IMR-90 (cell line): ENCODE measurements at regions not wholly inside any gene's neighbourhood (a gene's known extent, or its start where the extent isn't known, plus 50 kb on each side); places are given as distances from the start of the nearest gene placed in this dataset.

Source experiments
- ATAC-seq: fragments of 200-7000 bp; cut with Tn5 transposase; 2 replicates; pipeline ENCODE4 v1.9.1; 2020; ENCODE audit warnings: low read depth, mild to moderate bottlenecking, moderate library complexity
- BruUV-seq: library from RNA; stranded (reverse); fragments of 400-500 nt; replicated peaks from 2 replicates; lab custom pipeline; 2021; lab: Mats Ljungman, UMichigan
- CTCF ChIA-PET: fragments of 300-600 bp; formaldehyde crosslinking; extraction: SDS; loops from one replicate; lab custom pipeline; 2021; ENCODE audit warnings: antibody characterized with exemption; lab: Yijun Ruan, JAX
- POLR2A ChIA-PET: fragments of 300-600 bp; sonication (Branson Sonifier 250); formaldehyde crosslinking; loops from one replicate; lab custom pipeline; 2022; ENCODE audit warnings: antibody characterized with exemption; ENCODE audit not compliant: unreplicated experiment; lab: Charles Lee
- DNase-seq: peaks from one replicate; pipeline ENCODE4 v3.0.0; 2013
- H2AFZ ChIP-seq: replicated peaks from 2 replicates; pipeline ENCODE3; 2013; ENCODE audit warnings: low read length, mild to moderate bottlenecking; ENCODE audit not compliant: poor library complexity
- H2AK5ac ChIP-seq: 2 replicates; pipeline ENCODE4 v1.6.1; 2013; ENCODE audit warnings: low read depth, low read length, inconsistent platforms
- H2AK9ac ChIP-seq: replicated peaks from 2 replicates; pipeline ENCODE3; 2013; ENCODE audit warnings: mild to moderate bottlenecking, low read depth, low read length, moderate library complexity; ENCODE audit not compliant: poor library complexity
- H2BK120ac ChIP-seq: 2 replicates; pipeline ENCODE4 v1.6.1; 2013; ENCODE audit warnings: low read depth, low read length, inconsistent platforms
- H2BK15ac ChIP-seq: 3 replicates; pipeline ENCODE4 v1.6.1; 2013; ENCODE audit warnings: low read depth, low read length, inconsistent platforms
- H2BK20ac ChIP-seq: 2 replicates; pipeline ENCODE4 v1.6.1; 2013; ENCODE audit warnings: low read depth, mild to moderate bottlenecking, inconsistent platforms, low read length, moderate library complexity
- H2BK5ac ChIP-seq: 2 replicates; pipeline ENCODE4 v1.6.1; 2013; ENCODE audit warnings: mild to moderate bottlenecking, low read depth, low read length, inconsistent platforms; ENCODE audit not compliant: poor library complexity, severe bottlenecking
- H3K14ac ChIP-seq: replicated peaks from 2 replicates; pipeline ENCODE4 v1.6.1; 2013; ENCODE audit warnings: low read depth, low read length, inconsistent platforms
- H3K18ac ChIP-seq: 2 replicates; pipeline ENCODE4 v1.6.1; 2013; ENCODE audit warnings: low read depth, low read length, control low read depth
- H3K23ac ChIP-seq: 2 replicates; pipeline ENCODE4 v1.6.1; 2013; ENCODE audit warnings: low read depth, low read length, inconsistent platforms
- H3K27ac ChIP-seq: 2 replicates; pipeline ENCODE4 v1.5.1; 2013; ENCODE audit warnings: mild to moderate bottlenecking, control low read depth, low read length; ENCODE audit not compliant: insufficient read depth
- H3K27me3 ChIP-seq: 2 replicates; pipeline ENCODE4 v1.6.1; 2013; ENCODE audit warnings: low read length; ENCODE audit not compliant: control insufficient read depth, insufficient read depth
- H3K36me3 ChIP-seq: 2 replicates; pipeline ENCODE4 v1.6.1; 2013; ENCODE audit warnings: low read length, mixed read lengths; ENCODE audit not compliant: control insufficient read depth, insufficient read depth
- H3K4ac ChIP-seq: 2 replicates; pipeline ENCODE4 v1.6.1; 2013; ENCODE audit warnings: low read depth, low read length, inconsistent platforms
- H3K4me1 ChIP-seq: 2 replicates; pipeline ENCODE4 v1.6.1; 2013; ENCODE audit warnings: low read length, mixed read lengths; ENCODE audit not compliant: control insufficient read depth, insufficient read depth
- H3K4me2 ChIP-seq: 2 replicates; pipeline ENCODE4 v1.6.1; 2013; ENCODE audit warnings: low read depth, mild to moderate bottlenecking, control low read depth, low read length, moderate library complexity
- H3K4me3 ChIP-seq: 2 replicates; pipeline ENCODE4 v1.5.1; 2013; ENCODE audit warnings: low read depth, mild to moderate bottlenecking, control low read depth, low read length, moderate library complexity; ENCODE audit not compliant: insufficient read depth
- H3K56ac ChIP-seq: 2 replicates; pipeline ENCODE4 v1.6.1; 2013; ENCODE audit warnings: low read length, inconsistent platforms; ENCODE audit not compliant: insufficient read depth; ENCODE audit errors: extremely low read depth
- H3K79me1 ChIP-seq, 2 experiments: 2 replicates each; pipeline ENCODE4 v1.6.1; 2013; ENCODE audit warnings: low read length in 2 of 2, inconsistent platforms in 1 of 2, low read depth in 1 of 2
- H3K9ac ChIP-seq: 2 replicates; pipeline ENCODE4 v1.6.1; 2013; ENCODE audit warnings: low read depth, low read length, control low read depth
- H3K9me1 ChIP-seq: 2 replicates; pipeline ENCODE4 v1.6.1; 2013; ENCODE audit warnings: low read length, inconsistent platforms; ENCODE audit not compliant: insufficient read depth
- H3K9me3 ChIP-seq: 2 replicates; pipeline ENCODE4 v1.6.1; 2013; ENCODE audit warnings: low read length; ENCODE audit not compliant: control insufficient read depth, insufficient read depth
- H4K20me1 ChIP-seq: 2 replicates; pipeline ENCODE4 v1.6.1; 2013; ENCODE audit warnings: low read length, inconsistent platforms; ENCODE audit not compliant: insufficient read depth
- H4K5ac ChIP-seq: 2 replicates; pipeline ENCODE4 v1.6.1; 2013; ENCODE audit warnings: mild to moderate bottlenecking, low read depth, low read length, control low read depth
- H4K8ac ChIP-seq, 2 experiments: 2 replicates each; pipeline ENCODE4 v1.6.1; 2013; ENCODE audit warnings: low read depth in 2 of 2, low read length in 2 of 2, control low read depth in 1 of 2, inconsistent platforms in 1 of 2
- H4K91ac ChIP-seq: 2 replicates; pipeline ENCODE4 v1.6.1; 2013; ENCODE audit warnings: low read depth, low read length, inconsistent platforms; ENCODE audit not compliant: insufficient read depth
- CEBPB ChIP-seq: IDR thresholded peaks from 2 replicates; pipeline ENCODE4 v1.6.1; 2012; ENCODE audit warnings: low read depth, low read length, improper control_type of control experiment
- FOS ChIP-seq: fragments of 150-350 bp; IDR thresholded peaks from 2 replicates; pipeline ENCODE4 v1.6.1; 2016; ENCODE audit warnings: low read depth, low read length
- MAFK ChIP-seq: IDR thresholded peaks from 2 replicates; pipeline ENCODE4 v1.6.1; 2012; ENCODE audit warnings: low read depth, low read length, improper control_type of control experiment
- RCOR1 ChIP-seq: IDR thresholded peaks from 2 replicates; pipeline ENCODE4 v1.6.1; 2012; ENCODE audit warnings: mild to moderate bottlenecking, low read length, improper control_type of control experiment; ENCODE audit not compliant: insufficient replicate concordance
- whole genome bisulfite sequencing, 2 experiments: methylation state at CpG; one replicate each; pipeline versions ENCODE4 v1.1.5 to v1.1.7; 2013; ENCODE audit warnings: missing lambda C conversion rate in 2 of 2; ENCODE audit not compliant: insufficient read length in 1 of 2; ENCODE audit errors: extremely low coverage in 2 of 2; 5-methylcytosine and 5-hydroxymethylcytosine counted together
- dilution Hi-C: fragments of 300-500 bp; cut with HindIII; formaldehyde crosslinking; loops from one replicate; pipeline ENCODE4 v1.14.3; 2018; ENCODE audit warnings: low sequenced_read_pairs; ENCODE audit not compliant: unreplicated experiment
- in situ Hi-C: fragments of 300-500 bp; cut with MboI; formaldehyde crosslinking; loops from 3 replicates; pipeline ENCODE4 v1.14.3; 2019; ENCODE audit warnings: low sequenced_read_pairs, inconsistent platforms, mixed read lengths
- intact Hi-C: fragments of 100-400 bp; cut with micrococcal nuclease; formaldehyde crosslinking; loops from 2 replicates; pipeline ENCODE4 v1.10.0; 2022

DNA sequence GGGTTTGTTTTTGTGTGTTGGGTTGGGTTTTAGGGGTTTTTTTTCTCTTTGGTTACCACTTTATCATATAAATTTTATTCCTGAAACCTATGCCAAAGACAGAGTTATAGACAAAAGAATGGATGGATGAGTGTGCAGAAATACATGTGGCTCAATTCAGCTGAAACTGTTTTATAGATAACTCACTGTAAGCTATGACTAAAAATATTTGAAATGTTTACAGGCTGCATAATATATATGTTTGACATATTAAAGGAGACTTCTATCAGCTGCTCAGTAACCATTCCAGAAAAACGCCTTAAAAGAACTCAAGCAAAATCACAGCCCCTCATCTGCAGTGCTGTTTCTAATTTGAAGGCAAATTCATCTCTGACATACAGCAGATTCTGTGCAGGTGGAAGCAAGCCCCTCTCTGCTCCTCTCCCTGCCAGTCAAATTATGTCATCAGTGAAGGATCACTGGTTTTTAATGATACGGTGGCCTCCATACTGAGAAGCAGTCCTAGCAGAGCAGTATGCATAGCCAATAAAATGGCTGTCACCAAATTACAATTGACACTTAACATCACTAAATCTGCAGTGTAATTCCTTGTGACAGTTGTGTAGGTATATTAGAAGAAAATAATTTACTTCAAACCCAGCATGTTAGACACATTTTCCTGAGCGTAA, 301.6 kb downstream of the NR2F1-AS1 start:
- H2BK120ac ChIP-seq, result peak overlapping the region; percentile 21
- no peaks in the 10 kb centered on the region for H3K79me1 ChIP-seq
- no peaks in the 10 kb centered on the region for H3K27me3 ChIP-seq
- H4K91ac ChIP-seq, result no peak overlapping the region
- intact Hi-C loops, result no loop called here
- H3K23ac ChIP-seq, result no peak overlapping the region
- peaks cover 3% of the 10 kb centered on the region for H3K4me1 ChIP-seq
- dilution Hi-C loops, result no loop called here
- peak overlapping the region; percentile 24; the same call in 1 of the 2 replicates for H3K27ac ChIP-seq
- peak; percentile 61 for DNase-seq
- H3K4me3 ChIP-seq, result no peak overlapping the region
- no TSS peak for BruUV-seq
- peak overlapping the region in 1 of 2 experiments; percentile 59; a peak in 2 of 4 replicates for H4K8ac ChIP-seq
- no peak overlapping the region for H3K9ac ChIP-seq
- 0 out of 2 replicates have a peak overlapping the region, but pooled peaks have one; percentile 2 for H3K14ac ChIP-seq
- no peak overlapping the region; the same call in 2 of the 3 replicates for H2BK15ac ChIP-seq
- peak overlapping the region; percentile 12; the same call in 1 of the 2 replicates for H3K4me2 ChIP-seq
- peak overlapping the region; percentile 1; the same call in 1 of the 2 replicates for H3K4ac ChIP-seq
- no CpG with 5 or more reads among the region's 3 CpGs for WGBS, 2 experiments
- peak overlapping the region; percentile 40; the same call in 1 of the 2 replicates for H2BK20ac ChIP-seq
- in situ Hi-C loops, result no loop called here
- peak overlapping the region; percentile 27; the same call in 1 of the 2 replicates for H2AK5ac ChIP-seq
- CTCF ChIA-PET, result interaction anchor here (0.6 kb wide), 1 partner anchor 76 kb away, joined by 4 read pairs; no protein-coding TSS in a partner anchor
- H4K20me1 ChIP-seq, result no peaks in the 10 kb centered on the region
- POLR2A ChIA-PET, result interaction anchor here (0.6 kb wide), 1 partner anchor 79 kb away, joined by 4 read pairs; no protein-coding TSS in a partner anchor
- no peak overlapping the region for H3K18ac ChIP-seq
- ATAC-seq, result peak; percentile 84
- H4K5ac ChIP-seq, result no peak overlapping the region
- H2BK5ac ChIP-seq, result peak overlapping the region; percentile 39
- H2AK9ac ChIP-seq, result no peak overlapping the region
- TF ChIP-seq FOS (no peak), MAFK (0 out of 2 replicates have a peak, but pooled peaks have one; percentile 7), RCOR1 (no peak), CEBPB (no peak)
- H3K9me3 ChIP-seq, result no peaks in the 10 kb centered on the region
- no peak overlapping the region for H2AFZ ChIP-seq
- H3K36me3 ChIP-seq, result no peaks in the 10 kb centered on the region
- H3K9me1 ChIP-seq, result no peaks in the 10 kb centered on the region
- H3K56ac ChIP-seq, result no peak overlapping the region
